Body of pancreas (tissue), 4 donors: ENCODE measurements at regions not wholly inside any gene's neighbourhood (a gene's known extent, or its start where the extent isn't known, plus 50 kb on each side); places are given as distances from the start of the nearest gene placed in this dataset.

Experiments
- ATAC-seq: fragments of 150-250 bp; one replicate; pipeline ENCODE4 v1.9.1; 2016
- DNase-seq, 4 donors: peaks; one replicate each; pipeline ENCODE4 v3.0.0-alpha.2; 2019
- H3K27ac ChIP-seq, 4 donors: fragments of 200-600 bp; sonication (generic); 1 replicate in 3 of 4; 2 replicates in 1 of 4; pipeline versions ENCODE4 v1.5.1 to v1.6.1; 2016 to 2019; ENCODE audit warnings: mild to moderate bottlenecking in 1 of 4, mixed read lengths in 1 of 4, moderate library complexity in 1 of 4
- H3K27me3 ChIP-seq, 2 donors: fragments of 200-600 bp; sonication (generic); one replicate each; pipeline ENCODE4 v1.6.0; 2016; ENCODE audit warnings: mild to moderate bottlenecking in 1 of 2
- H3K36me3 ChIP-seq, 2 donors: fragments of 200-600 bp; sonication (generic); replicated peaks in 1 of 2; 2 replicates each; pipeline ENCODE4 v1.5.1; 2016; ENCODE audit warnings: low read depth in 2 of 2; ENCODE audit not compliant: insufficient read depth in 1 of 2
- H3K4me1 ChIP-seq: fragments of 200-600 bp; sonication (generic); one replicate; pipeline ENCODE4 v1.6.0; 2016
- H3K4me3 ChIP-seq, 2 donors: fragments of 200-600 bp; sonication (generic); 1 replicate in 1 of 2; 2 replicates in 1 of 2; pipeline ENCODE4 v1.5.1; 2016 to 2019
- H3K9me3 ChIP-seq, 3 donors: fragments of 200-600 bp; sonication (generic); 1 replicate in 2 of 3; 2 replicates in 1 of 3; pipeline ENCODE4 v1.5.1; 2016
- CTCF ChIP-seq, 7 experiments: fragments of 450-650 bp in 4 of 7; fragments of 200-600 bp in 3 of 7; sonication (generic) in 3 of 7; IDR thresholded peaks; one replicate each; pipeline ENCODE4 v1.5.1; 2016 to 2019; ENCODE audit warnings: antibody characterized with exemption in 7 of 7
- POLR2A ChIP-seq, 3 donors: fragments of 450-650 bp; IDR thresholded peaks; one replicate each; pipeline ENCODE4 v1.6.1; 2016; ENCODE audit warnings: antibody characterized with exemption in 3 of 3, mild to moderate bottlenecking in 2 of 3
- WGBS, 2 donors: methylation state at CpG; one replicate each; pipeline ENCODE4 v1.1.5; 2017; 5-methylcytosine and 5-hydroxymethylcytosine counted together
- intact Hi-C: fragments of 100-400 bp; cut with DNase I; formaldehyde crosslinking; loops from one replicate; pipeline ENCODE4 v1.15.1; 2023

- no peaks in the 10 kb centered on the region for H3K27me3 ChIP-seq
- H3K4me3 ChIP-seq = no peak overlapping the region
- H3K9me3 ChIP-seq = no peaks in the 10 kb centered on the region
- TF ChIP-seq POLR2A (IDR thresholded peaks at IDR 0.05) = no peak
- no peak for TF ChIP-seq CTCF (IDR thresholded peaks at IDR 0.05)
- ATAC-seq (peak; percentile 84), DNase-seq (no peak)
- peaks cover 16% of the 10 kb centered on the region for H3K4me1 ChIP-seq
- H3K27ac ChIP-seq = no peak overlapping the region
- intact Hi-C loops = no loop called here
- H3K36me3 ChIP-seq = no peaks in the 10 kb centered on the region
- WGBS, 2 donors = 58 to 69% methylated on average over 3 of the region's 3 CpGs
Observed at GRCh38 chr6:139743664-139744437, 369.4 kb upstream of the CITED2 start.

- Histone ChIP-seq H3K27ac (no peak overlapping the region), H3K4me3 (no peak overlapping the region), H3K27me3 (no peaks in the 10 kb centered on the region), H3K4me1 (peaks cover 8% of the 10 kb centered on the region), H3K36me3 (no peaks in the 10 kb centered on the region), H3K9me3 (no peaks in the 10 kb centered on the region)
- TF ChIP-seq CTCF (IDR thresholded peaks at IDR 0.05) = no peak
- TF ChIP-seq POLR2A (IDR thresholded peaks at IDR 0.05) = no peak
- 22 to 26% methylated on average over 1 of the region's 1 CpG for WGBS, 2 donors
- DNase-seq = no peak
- intact Hi-C loops = no loop called here
- no peak for ATAC-seq
Observed at GRCh38 chr6:139742671-139743070, 368.2 kb upstream of the CITED2 start.

- H3K4me1 ChIP-seq = peaks cover 6% of the 10 kb centered on the region
- H3K36me3 ChIP-seq = no peaks in the 10 kb centered on the region
- H3K4me3 ChIP-seq = no peak overlapping the region
- TF ChIP-seq CTCF (IDR thresholded peaks at IDR 0.05) = no peak
- TF ChIP-seq POLR2A (IDR thresholded peaks at IDR 0.05) = no peak
- H3K27ac ChIP-seq = no peak overlapping the region
- no peak for ATAC-seq
- H3K27me3 ChIP-seq = no peaks in the 10 kb centered on the region
- intact Hi-C loops = no loop called here
- DNase-seq = no peak
- whole genome bisulfite sequencing, 2 donors = 63 to 78% methylated on average over 3 of the region's 3 CpGs
- no peaks in the 10 kb centered on the region for H3K9me3 ChIP-seq
Observed at GRCh38 chr6:139738801-139739455, 364.5 kb upstream of the CITED2 start.

GRCh38 chr6:139736325-139736906, 362.0 kb upstream of the CITED2 start:
- WGBS, 2 donors = 75 to 94% methylated on average over 2 of the region's 2 CpGs
- no peak overlapping the region for H3K4me3 ChIP-seq
- intact Hi-C loops = no loop called here
- H3K9me3 ChIP-seq = no peaks in the 10 kb centered on the region
- ATAC-seq (no peak), DNase-seq (no peak)
- TF ChIP-seq CTCF (IDR thresholded peaks at IDR 0.05) = no peak
- TF ChIP-seq POLR2A (IDR thresholded peaks at IDR 0.05) = no peak
- no peaks in the 10 kb centered on the region for H3K27me3 ChIP-seq
- H3K36me3 ChIP-seq = no peaks in the 10 kb centered on the region
- no peak overlapping the region for H3K27ac ChIP-seq
- no peaks in the 10 kb centered on the region for H3K4me1 ChIP-seq
